ENCODE measurements at regions not wholly inside any gene's neighbourhood (a gene's known extent, or its start where the extent isn't known, plus 50 kb on each side); places are given as distances from the start of the nearest gene placed in this dataset.

DNA sequence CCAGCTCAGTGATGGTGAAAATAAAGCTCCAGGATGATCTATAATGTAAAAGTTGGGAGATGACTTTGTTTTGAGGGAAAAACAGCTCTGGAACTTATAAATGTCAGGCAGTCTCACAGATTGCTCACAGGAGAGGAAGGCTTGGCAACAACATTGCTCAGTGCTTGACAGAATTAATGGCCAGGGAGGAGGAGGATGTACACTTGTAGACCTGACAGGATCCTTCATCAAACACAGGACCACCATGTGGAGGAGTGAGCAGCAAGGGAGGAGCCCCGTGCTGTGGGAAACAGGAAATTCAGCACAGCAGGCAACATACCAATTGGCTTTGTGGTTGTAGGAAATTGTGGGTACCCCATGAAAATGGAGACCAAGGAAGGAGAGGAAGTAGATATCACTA lies 291.8 kb upstream of the CAMK1G start:
- peaks cover 12% of the 10 kb centered on the region for H3K4me1 ChIP-seq
- H3K4me3 ChIP-seq = no peak overlapping the region
- no peaks in the 10 kb centered on the region for H3K36me3 ChIP-seq
- H3K9me3 ChIP-seq (replicated peaks) = no peaks in the 10 kb centered on the region
- H3K27ac ChIP-seq = no peak overlapping the region
- DNase-seq = peak; percentile 25 to 43
- H3K27me3 ChIP-seq = no peaks in the 10 kb centered on the region

DNA sequence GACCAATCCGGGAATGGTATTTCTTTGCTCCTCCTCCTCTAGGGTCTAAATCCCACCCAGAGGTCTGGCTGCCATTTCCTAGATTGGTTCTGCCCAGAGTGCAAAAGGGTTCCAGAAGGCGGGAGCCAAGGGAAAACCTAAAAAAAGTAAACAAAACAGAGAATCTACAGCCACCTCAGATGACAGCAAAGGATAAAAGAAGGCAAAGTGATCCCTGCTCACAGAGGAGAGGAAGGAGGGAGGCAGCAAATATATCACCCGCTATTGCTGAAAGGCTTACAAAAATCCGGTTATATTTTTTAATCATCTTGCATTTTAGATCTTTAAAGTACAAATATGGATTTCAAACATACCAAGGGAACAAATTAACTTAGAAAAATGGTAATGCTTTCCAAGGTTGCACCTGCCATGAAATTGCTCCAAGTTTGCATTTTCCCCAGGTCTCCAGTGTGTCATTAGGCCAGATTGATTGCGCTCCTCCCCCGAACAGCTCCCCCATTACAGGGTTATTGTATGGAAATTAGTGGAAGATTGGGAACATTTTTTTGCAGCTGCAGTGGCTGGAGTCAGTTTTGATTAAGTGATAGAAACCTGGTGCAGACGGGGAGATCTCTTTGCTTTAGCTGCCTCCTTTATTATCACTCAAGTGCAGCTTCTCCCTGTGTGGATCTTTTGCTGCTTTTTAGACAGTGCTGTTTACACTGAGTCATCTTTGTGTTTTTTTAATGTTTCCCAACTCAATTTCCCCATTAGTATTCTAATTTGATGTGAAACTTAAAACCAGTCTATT lies 280.5 kb upstream of the CAMK1G start:
- Histone ChIP-seq H3K36me3 (no peaks in the 10 kb centered on the region), H3K9me3 (replicated peaks) (no peaks in the 10 kb centered on the region), H3K27ac (no peak overlapping the region), H3K4me3 (no peak overlapping the region), H3K27me3 (peaks cover 4% of the 10 kb centered on the region; the same call in 1 of the 2 replicates), H3K4me1 (no peaks in the 10 kb centered on the region)
- DNase-seq = no peak

- H3K27ac ChIP-seq = no peak overlapping the region
- H3K36me3 ChIP-seq = no peaks in the 10 kb centered on the region
- no peaks in the 10 kb centered on the region; the same call in 1 of the 2 replicates for H3K9me3 ChIP-seq (replicated peaks)
- H3K27me3 ChIP-seq = peaks cover 4% of the 10 kb centered on the region; the same call in 1 of the 2 replicates
- no peak for DNase-seq
- no peak overlapping the region for H3K4me3 ChIP-seq
- H3K4me1 ChIP-seq = no peaks in the 10 kb centered on the region
These were observed 279.3 kb upstream of the CAMK1G start for GRCh38 chr1:209304166-209304565.

DNA sequence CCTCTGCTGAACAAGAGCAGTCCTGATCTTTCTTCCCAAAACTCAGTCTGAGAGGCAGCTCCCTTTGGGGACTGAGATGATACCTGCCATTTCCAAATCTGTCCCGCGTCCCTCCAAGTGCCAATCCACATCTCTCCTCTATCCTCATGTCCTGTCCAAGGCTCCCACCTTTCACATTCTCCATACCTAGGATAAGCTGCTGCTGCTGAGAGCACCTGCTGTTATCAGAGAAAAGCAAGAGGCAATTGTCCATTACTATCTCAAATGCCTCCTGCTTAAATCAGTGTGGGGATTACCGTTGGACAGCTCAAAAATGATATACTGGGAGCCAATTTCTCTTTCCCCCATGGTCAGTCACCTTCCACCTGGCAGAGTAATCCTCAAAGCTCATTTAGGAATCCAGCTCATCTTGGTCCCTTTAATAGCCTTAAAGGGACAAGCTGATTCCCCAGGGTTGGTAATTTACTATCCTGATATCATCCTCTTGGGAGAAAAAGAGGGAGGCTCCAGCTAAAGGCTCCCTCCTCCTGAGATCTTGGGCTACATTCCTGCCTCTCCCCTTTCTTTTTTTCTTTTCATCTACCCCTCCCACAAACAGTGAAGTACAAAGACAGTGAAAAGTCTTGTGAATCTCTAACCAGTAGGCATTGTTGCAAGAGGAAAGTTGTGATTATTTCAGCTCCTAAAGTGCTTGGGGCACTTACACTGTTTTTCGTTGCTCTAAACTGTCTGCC lies 278.1 kb upstream of the CAMK1G start:
- Histone ChIP-seq H3K9me3 (replicated peaks) (no peaks in the 10 kb centered on the region; the same call in 1 of the 2 replicates), H3K4me3 (no peak overlapping the region), H3K27ac (no peak overlapping the region), H3K36me3 (no peaks in the 10 kb centered on the region), H3K27me3 (peaks cover 4% of the 10 kb centered on the region; the same call in 1 of the 2 replicates), H3K4me1 (no peaks in the 10 kb centered on the region)
- DNase-seq = no peak

GRCh38 chr1:209307846-209308245 lies 275.7 kb upstream of the CAMK1G start:
- Histone ChIP-seq H3K27me3 (peaks cover 4% of the 10 kb centered on the region), H3K4me1 (no peaks in the 10 kb centered on the region)
- no peak for DNase-seq

DNA sequence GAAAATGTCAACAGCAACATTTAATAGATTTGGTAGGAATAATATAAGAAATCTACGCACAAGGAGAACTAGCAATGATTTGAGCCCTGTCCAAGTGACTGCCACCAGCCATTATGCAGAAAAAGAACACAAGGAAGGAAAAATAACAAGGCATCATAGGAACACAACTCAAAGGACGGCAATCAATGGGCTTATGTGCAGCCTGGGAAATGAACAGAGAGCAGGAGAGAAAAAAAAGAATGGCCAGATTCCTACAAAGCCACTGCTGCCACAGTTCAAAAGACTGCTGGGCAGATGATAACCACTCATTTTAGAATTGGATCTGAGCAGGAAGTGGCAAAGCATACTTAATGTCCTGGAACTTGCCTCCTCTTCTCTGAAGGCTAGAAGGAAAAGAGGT lies 274.3 kb upstream of the CAMK1G start:
- Histone ChIP-seq H3K4me3 (no peak overlapping the region), H3K27me3 (peaks cover 4% of the 10 kb centered on the region), H3K4me1 (no peaks in the 10 kb centered on the region), H3K36me3 (no peaks in the 10 kb centered on the region), H3K9me3 (replicated peaks) (peaks cover 5% of the 10 kb centered on the region; the same call in 1 of the 2 replicates), H3K27ac (no peak overlapping the region)
- no peak for DNase-seq

More at GRCh38 chr1:209307846-209308245, 275.7 kb upstream of the CAMK1G start:
- H3K27ac ChIP-seq = no peak overlapping the region
- no peaks in the 10 kb centered on the region for H3K36me3 ChIP-seq
- no peak overlapping the region for H3K4me3 ChIP-seq
- peaks cover 5% of the 10 kb centered on the region; the same call in 1 of the 2 replicates for H3K9me3 ChIP-seq (replicated peaks)

DNA sequence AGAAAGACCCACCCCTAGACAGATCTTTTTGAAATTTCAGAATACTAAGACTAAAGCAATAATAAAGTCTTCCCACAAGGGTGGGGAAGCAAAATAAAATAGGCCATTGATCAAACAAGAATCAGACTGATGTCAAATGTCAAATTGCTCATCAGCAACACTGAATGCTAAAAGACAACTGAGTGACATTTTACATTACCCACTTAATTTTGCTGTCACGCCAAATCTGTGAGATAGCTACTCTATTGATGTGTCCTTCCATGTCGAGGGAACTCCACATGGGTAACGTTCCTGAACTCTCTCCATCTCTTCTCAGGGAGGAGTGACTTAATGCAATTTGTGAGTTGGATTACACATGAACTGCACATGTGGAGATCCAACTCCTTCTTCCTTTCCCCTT lies 271.7 kb upstream of the CAMK1G start:
- H3K27ac ChIP-seq = no peak overlapping the region
- no peak for DNase-seq

GRCh38 chr1:209316929-209317328 lies 266.6 kb upstream of the CAMK1G start:
- H3K27ac ChIP-seq = no peak overlapping the region
- peaks cover 9% of the 10 kb centered on the region; the same call in 1 of the 2 replicates for H3K4me1 ChIP-seq
- H3K36me3 ChIP-seq = no peaks in the 10 kb centered on the region
- DNase-seq = no peak
- no peaks in the 10 kb centered on the region; the same call in none of the 2 replicates for H3K9me3 ChIP-seq (replicated peaks)
- H3K27me3 ChIP-seq = no peaks in the 10 kb centered on the region
- no peak overlapping the region for H3K4me3 ChIP-seq

More for the DNA sequence above, 271.7 kb upstream of the CAMK1G start:
- H3K4me1 ChIP-seq = no peaks in the 10 kb centered on the region
- no peaks in the 10 kb centered on the region for H3K36me3 ChIP-seq
- H3K27me3 ChIP-seq = peaks cover under 1% of the 10 kb centered on the region
- peaks cover 5% of the 10 kb centered on the region for H3K9me3 ChIP-seq (replicated peaks)
- no peak overlapping the region for H3K4me3 ChIP-seq

DNA sequence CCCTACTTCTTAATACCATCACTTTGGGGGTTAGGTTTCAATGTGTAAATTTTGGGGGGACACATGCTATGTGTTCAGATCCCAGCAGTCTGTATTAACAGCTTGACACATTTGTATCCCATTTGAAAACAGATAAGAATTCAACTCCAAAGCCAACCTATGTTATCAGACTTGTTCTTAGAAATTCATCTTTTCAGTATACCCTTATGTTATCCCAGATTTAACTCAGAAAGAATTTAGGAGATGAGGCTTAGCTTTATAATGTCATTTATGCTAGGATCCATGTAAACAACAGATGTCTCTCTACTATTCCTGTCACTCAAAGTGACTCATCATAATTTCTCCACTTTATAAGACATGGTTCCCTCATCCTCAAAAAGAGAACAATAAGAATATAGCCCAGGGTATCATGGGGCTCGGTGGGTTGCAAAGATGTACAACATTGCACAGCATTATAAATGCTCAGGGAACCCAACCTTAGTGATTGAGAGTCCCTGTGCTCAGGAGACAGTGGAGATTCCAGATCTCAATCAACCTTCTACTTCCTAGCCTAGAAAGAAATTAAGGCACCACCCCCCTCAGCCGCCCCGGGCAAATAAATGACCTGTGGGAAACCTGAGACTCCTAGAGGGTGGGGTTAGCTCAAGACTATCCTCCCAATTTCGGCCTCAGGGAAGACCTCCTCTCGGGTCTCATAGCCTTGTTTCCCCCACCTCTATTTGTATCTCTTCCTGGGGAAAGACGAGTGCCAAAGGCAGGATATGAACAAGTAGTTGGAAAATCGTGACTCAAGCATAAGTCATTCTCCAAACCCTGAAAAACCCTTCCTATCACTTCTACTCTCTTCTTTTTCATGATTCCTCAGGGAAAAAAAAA lies 265.1 kb upstream of the CAMK1G start:
- DNase-seq = peak; percentile 11 to 26
- Histone ChIP-seq H3K27me3 (no peaks in the 10 kb centered on the region), H3K4me3 (no peak overlapping the region), H3K9me3 (replicated peaks) (no peaks in the 10 kb centered on the region; the same call in 1 of the 2 replicates), H3K4me1 (peaks cover 9% of the 10 kb centered on the region; the same call in 1 of the 2 replicates), H3K27ac (no peak overlapping the region), H3K36me3 (no peaks in the 10 kb centered on the region)

- DNase-seq = no peak
- Histone ChIP-seq H3K27ac (no peak overlapping the region), H3K27me3 (no peaks in the 10 kb centered on the region), H3K9me3 (replicated peaks) (no peaks in the 10 kb centered on the region; the same call in 1 of the 2 replicates), H3K36me3 (no peaks in the 10 kb centered on the region), H3K4me1 (peaks cover 9% of the 10 kb centered on the region; the same call in 1 of the 2 replicates), H3K4me3 (no peak overlapping the region)
These were observed 264.5 kb upstream of the CAMK1G start for GRCh38 chr1:209319057-209319432.

DNA sequence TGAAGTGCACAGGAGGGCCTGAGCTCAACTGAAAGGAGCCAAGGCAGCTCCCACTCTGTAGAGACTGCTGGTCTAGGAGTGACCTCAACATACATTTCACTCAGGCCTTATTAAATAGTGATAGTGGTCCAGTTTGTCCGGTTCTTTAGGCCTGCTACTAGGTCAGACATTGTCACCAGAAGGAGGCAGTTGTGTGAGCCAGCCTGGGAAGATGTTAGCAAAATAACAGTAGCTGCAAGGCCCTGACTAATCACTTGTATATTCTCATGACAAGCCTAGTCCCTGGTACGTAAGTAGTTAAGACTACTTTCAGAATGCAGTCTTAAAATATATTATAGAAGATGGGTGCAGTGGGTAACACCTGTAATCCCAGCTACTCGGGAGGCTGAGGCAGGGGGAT lies 264.0 kb upstream of the CAMK1G start:
- H3K27ac ChIP-seq = no peak overlapping the region
- no peak overlapping the region for H3K4me3 ChIP-seq
- DNase-seq = no peak
- H3K4me1 ChIP-seq = peaks cover 9% of the 10 kb centered on the region; the same call in 1 of the 2 replicates
- H3K36me3 ChIP-seq = no peaks in the 10 kb centered on the region
- no peaks in the 10 kb centered on the region for H3K27me3 ChIP-seq
- H3K9me3 ChIP-seq (replicated peaks) = no peaks in the 10 kb centered on the region; the same call in 1 of the 2 replicates

DNA sequence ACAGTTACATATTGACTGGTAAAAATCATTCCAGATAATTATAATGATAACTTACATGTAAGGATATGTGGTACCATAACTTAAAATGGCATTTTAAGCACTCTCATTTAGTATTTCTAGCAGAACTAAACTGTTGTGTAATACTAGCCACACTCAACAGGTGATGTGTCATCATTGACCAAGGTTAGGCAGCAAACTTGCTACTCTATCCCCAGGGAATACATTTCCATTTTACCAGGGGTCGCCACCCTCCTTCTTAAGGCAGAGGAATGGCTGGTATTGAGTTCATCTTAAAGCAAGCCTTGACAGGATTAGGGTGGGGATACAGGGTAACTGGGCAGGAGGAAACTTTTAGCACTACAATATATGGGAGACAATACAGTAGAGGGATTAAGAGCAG lies 259.8 kb upstream of the CAMK1G start:
- Histone ChIP-seq H3K4me1 (no peaks in the 10 kb centered on the region), H3K27ac (no peak overlapping the region), H3K27me3 (no peaks in the 10 kb centered on the region), H3K4me3 (no peak overlapping the region), H3K9me3 (replicated peaks) (no peaks in the 10 kb centered on the region), H3K36me3 (no peaks in the 10 kb centered on the region)
- DNase-seq = no peak

GRCh38 chr1:209324901-209325871 lies 258.3 kb upstream of the CAMK1G start:
- Histone ChIP-seq H3K36me3 (no peaks in the 10 kb centered on the region), H3K9me3 (replicated peaks) (no peaks in the 10 kb centered on the region), H3K4me1 (no peaks in the 10 kb centered on the region), H3K4me3 (no peak overlapping the region), H3K27ac (no peak overlapping the region), H3K27me3 (no peaks in the 10 kb centered on the region)
- no peak for DNase-seq

All from SJCRH30 (cell line).